ENCODE measurements at regions not wholly inside any gene's neighbourhood (a gene's known extent, or its start where the extent isn't known, plus 50 kb on each side); places are given as distances from the start of the nearest gene placed in this dataset.

- no peak overlapping the region for H3K4me2 ChIP-seq
- ChIA-PET POLR2A (no interaction called here), CTCF (interaction anchor here (1.2 kb wide), 1 partner anchor 16 kb away, joined by 3 read pairs; no protein-coding TSS in a partner anchor)
- TF ChIP-seq NFIC (IDR thresholded peaks at IDR 0.05; ENCODE audit: borderline replicate concordance) (no peak), RFX5 (IDR thresholded peaks at IDR 0.05; ENCODE audit: low read length) (no peak), RAD21 (IDR thresholded peaks at IDR 0.05; ENCODE audit: low read length) (no peak), JUND (IDR thresholded peaks at IDR 0.05) (no peak), NRF1 (IDR thresholded peaks at IDR 0.05; ENCODE audit: low read depth, low read length) (no peak), POLR2AphosphoS5 (IDR thresholded peaks at IDR 0.05; ENCODE audit: low read depth, low read length) (no peak), GABPA (IDR thresholded peaks at IDR 0.05; ENCODE audit: low read depth) (no peak), ELF1 (IDR thresholded peaks at IDR 0.05) (no peak), SIN3A (IDR thresholded peaks at IDR 0.05; ENCODE audit: borderline replicate concordance, low read depth, low read length) (no peak), USF2 (IDR thresholded peaks at IDR 0.05; ENCODE audit: borderline replicate concordance, low read depth, low read length) (no peak), ZBTB33 (IDR thresholded peaks at IDR 0.05; ENCODE audit: borderline replicate concordance, low read depth) (no peak), YY1 (IDR thresholded peaks at IDR 0.05; ENCODE audit: low read depth) (no peak), RXRA (IDR thresholded peaks at IDR 0.05; ENCODE audit: borderline replicate concordance, low read depth) (no peak), USF1 (IDR thresholded peaks at IDR 0.05; ENCODE audit: borderline replicate concordance, low read depth) (no peak)
- no peaks in the 10 kb centered on the region for H3K79me2 ChIP-seq (ENCODE audit: insufficient read depth)
- DNase-seq = no peak
- H3K4me3 ChIP-seq (ENCODE audit: low read depth in 2 of 2, low read length in 1 of 2) = no peak overlapping the region
- H3K36me3 ChIP-seq (replicated peaks in 1 of 2; ENCODE audit: control insufficient read depth in 1 of 2, insufficient read depth in 2 of 2, low read length in 1 of 2) = no peaks in the 10 kb centered on the region
- H3K27me3 ChIP-seq (ENCODE audit: insufficient read depth) = no peaks in the 10 kb centered on the region
- no peak overlapping the region for H3K27ac ChIP-seq (ENCODE audit: low read depth in 2 of 2, low read length in 1 of 2)
- H3F3A ChIP-seq (replicated peaks; ENCODE audit: insufficient read depth) = no peaks in the 10 kb centered on the region
- no peaks in the 10 kb centered on the region for H4K20me1 ChIP-seq (ENCODE audit: insufficient read depth)
- H3K9ac ChIP-seq = no peak overlapping the region
- H3K9me3 ChIP-seq = no peaks in the 10 kb centered on the region
- no peak overlapping the region for H2AFZ ChIP-seq (ENCODE audit: low read depth)
- no peaks in the 10 kb centered on the region for H3K9me2 ChIP-seq
- H3K4me1 ChIP-seq (ENCODE audit: control insufficient read depth in 1 of 2, insufficient read depth in 2 of 2, low read depth in 1 of 2, low read length in 1 of 2) = peaks cover 0 to 2% of the 10 kb centered on the region in 2 experiments; a peak in 1 of 4 replicates
Observed at GRCh38 chr1:57627612-57628011, 203.8 kb upstream of the DAB1 start.

- 80% methylated on average over 3 of the region's 3 CpGs for WGBS (ENCODE audit: low lambda C conversion rate)
- CTCF ChIA-PET = no interaction called here
- no peak overlapping the region for H3K9ac ChIP-seq
- TF ChIP-seq FOSL2 (IDR thresholded peaks at IDR 0.05; ENCODE audit: borderline replicate concordance, low read depth) = no peak
- TF ChIP-seq REST (IDR thresholded peaks at IDR 0.05; ENCODE audit: low read depth, low read length) = no peak
- no peak for TF ChIP-seq USF1 (IDR thresholded peaks at IDR 0.05; ENCODE audit: borderline replicate concordance, low read depth)
- TF ChIP-seq NRF1 (IDR thresholded peaks at IDR 0.05; ENCODE audit: low read depth, low read length) = no peak
- TF ChIP-seq CTCF (IDR thresholded peaks at IDR 0.05) = no peak
Observed at GRCh38 chr1:57623791-57624538, 200.1 kb upstream of the DAB1 start.

More at GRCh38 chr1:57623791-57624538, 200.1 kb upstream of the DAB1 start:
- Histone ChIP-seq H3K79me2 (ENCODE audit: insufficient read depth) (no peaks in the 10 kb centered on the region), H3K4me2 (no peak overlapping the region), H3K9me3 (no peaks in the 10 kb centered on the region), H3K4me1 (ENCODE audit: control insufficient read depth in 1 of 2, insufficient read depth in 2 of 2, low read depth in 1 of 2, low read length in 1 of 2) (peaks cover 10 to 16% of the 10 kb centered on the region in 2 experiments; a peak in 2 of 4 replicates), H3K9me2 (no peaks in the 10 kb centered on the region), H2AFZ (ENCODE audit: low read depth) (no peak overlapping the region), H3K27me3 (ENCODE audit: insufficient read depth) (no peaks in the 10 kb centered on the region), H4K20me1 (ENCODE audit: insufficient read depth) (no peaks in the 10 kb centered on the region), H3K27ac (ENCODE audit: low read depth in 2 of 2, low read length in 1 of 2) (no peak overlapping the region), H3K36me3 (replicated peaks in 1 of 2; ENCODE audit: control insufficient read depth in 1 of 2, insufficient read depth in 2 of 2, low read length in 1 of 2) (no peaks in the 10 kb centered on the region), H3K4me3 (ENCODE audit: low read depth in 2 of 2, low read length in 1 of 2) (no peak overlapping the region), H3F3A (replicated peaks; ENCODE audit: insufficient read depth) (no peaks in the 10 kb centered on the region)
- POLR2A ChIA-PET = no interaction called here
- no peak for DNase-seq

All from SK-N-SH (cell line).